Ascending aorta (tissue), 2 donors: ENCODE measurements at regions not wholly inside any gene's neighbourhood (a gene's known extent, or its start where the extent isn't known, plus 50 kb on each side); places are given as distances from the start of the nearest gene placed in this dataset.

Source experiments
- DNase-seq, 2 donors: peaks; one replicate each; pipeline ENCODE4 v3.0.0-alpha.2; 2019; ENCODE audit warnings: low spot score in 2 of 2
- H3K27ac ChIP-seq, 2 donors: fragments of 200-600 bp; sonication (generic); one replicate each; pipeline ENCODE4 v1.5.1; 2016 to 2017; ENCODE audit warnings: mild to moderate bottlenecking in 1 of 2
- H3K27me3 ChIP-seq: fragments of 200-600 bp; sonication (generic); one replicate; pipeline ENCODE4 v1.5.1; 2017
- H3K36me3 ChIP-seq, 2 donors: fragments of 200-600 bp; sonication (generic); one replicate each; pipeline ENCODE4 v1.5.1; 2016
- H3K4me1 ChIP-seq, 2 donors: fragments of 200-600 bp; sonication (generic); one replicate each; pipeline ENCODE4 v1.5.1; 2016 to 2017; ENCODE audit warnings: mild to moderate bottlenecking in 1 of 2
- H3K4me3 ChIP-seq, 2 donors: fragments of 200-600 bp; sonication (generic); one replicate each; pipeline ENCODE4 v1.5.1; 2016 to 2017; ENCODE audit warnings: mild to moderate bottlenecking in 1 of 2
- H3K9me3 ChIP-seq, 2 donors: fragments of 200-600 bp; sonication (generic); one replicate each; pipeline ENCODE4 v1.5.1; 2016
- intact Hi-C: fragments of 100-400 bp; cut with DNase I; formaldehyde crosslinking; loops from one replicate; pipeline ENCODE4 v1.15.1; 2023
- TF ChIP-seq, protein P1 (sequence below), 3 experiments: fragments of 200-600 bp in 2 of 3; fragments of 450-650 bp in 1 of 3; sonication (generic) in 2 of 3; IDR thresholded peaks; one replicate each; pipeline ENCODE4 v1.5.1; 2016 to 2019; ENCODE audit warnings: antibody characterized with exemption in 3 of 3, mild to moderate bottlenecking in 1 of 3, moderate library complexity in 1 of 3

- Histone ChIP-seq H3K4me3 (no peak overlapping the region), H3K36me3 (no peaks in the 10 kb centered on the region), H3K27ac (no peak overlapping the region), H3K9me3 (no peaks in the 10 kb centered on the region), H3K27me3 (no peaks in the 10 kb centered on the region), H3K4me1 (no peaks in the 10 kb centered on the region)
- intact Hi-C loops: no loop called here
- TF ChIP-seq, protein P1, sequence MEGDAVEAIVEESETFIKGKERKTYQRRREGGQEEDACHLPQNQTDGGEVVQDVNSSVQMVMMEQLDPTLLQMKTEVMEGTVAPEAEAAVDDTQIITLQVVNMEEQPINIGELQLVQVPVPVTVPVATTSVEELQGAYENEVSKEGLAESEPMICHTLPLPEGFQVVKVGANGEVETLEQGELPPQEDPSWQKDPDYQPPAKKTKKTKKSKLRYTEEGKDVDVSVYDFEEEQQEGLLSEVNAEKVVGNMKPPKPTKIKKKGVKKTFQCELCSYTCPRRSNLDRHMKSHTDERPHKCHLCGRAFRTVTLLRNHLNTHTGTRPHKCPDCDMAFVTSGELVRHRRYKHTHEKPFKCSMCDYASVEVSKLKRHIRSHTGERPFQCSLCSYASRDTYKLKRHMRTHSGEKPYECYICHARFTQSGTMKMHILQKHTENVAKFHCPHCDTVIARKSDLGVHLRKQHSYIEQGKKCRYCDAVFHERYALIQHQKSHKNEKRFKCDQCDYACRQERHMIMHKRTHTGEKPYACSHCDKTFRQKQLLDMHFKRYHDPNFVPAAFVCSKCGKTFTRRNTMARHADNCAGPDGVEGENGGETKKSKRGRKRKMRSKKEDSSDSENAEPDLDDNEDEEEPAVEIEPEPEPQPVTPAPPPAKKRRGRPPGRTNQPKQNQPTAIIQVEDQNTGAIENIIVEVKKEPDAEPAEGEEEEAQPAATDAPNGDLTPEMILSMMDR (IDR thresholded peaks at IDR 0.05): no peak
- no peak for DNase-seq
Observed at GRCh38 chr7:92967238-92967637, 130.9 kb upstream of the CDK6 start.

DNA sequence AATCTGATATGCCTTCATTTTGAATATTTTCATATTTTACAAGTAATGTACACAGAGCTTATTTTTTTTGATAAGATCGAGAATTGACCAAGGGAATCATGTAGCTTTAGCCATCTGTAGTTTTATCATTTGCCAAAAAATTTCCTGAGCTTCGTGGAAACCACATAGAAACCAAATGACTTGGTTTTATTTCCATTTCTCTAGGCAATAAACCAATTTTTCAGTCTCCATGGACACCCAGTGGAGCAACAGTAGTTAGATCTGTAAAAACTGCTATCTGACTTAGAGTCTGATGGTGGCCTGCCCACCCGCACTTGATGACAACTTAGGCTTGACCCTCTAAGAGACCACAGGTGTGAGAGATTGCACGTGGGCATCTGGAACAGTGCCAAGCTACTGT lies 127.8 kb upstream of the CDK6 start:
- Histone ChIP-seq H3K4me1 (no peaks in the 10 kb centered on the region), H3K36me3 (no peaks in the 10 kb centered on the region), H3K27ac (no peak overlapping the region), H3K9me3 (no peaks in the 10 kb centered on the region), H3K4me3 (no peak overlapping the region), H3K27me3 (no peaks in the 10 kb centered on the region)
- intact Hi-C loops: no loop called here
- TF ChIP-seq, protein P1 (IDR thresholded peaks at IDR 0.05): no peak
- DNase-seq: no peak

GRCh38 chr7:92963566-92963965 lies 127.2 kb upstream of the CDK6 start:
- no peak for DNase-seq
- Histone ChIP-seq H3K4me1 (no peaks in the 10 kb centered on the region), H3K27me3 (no peaks in the 10 kb centered on the region), H3K4me3 (no peak overlapping the region), H3K27ac (no peak overlapping the region), H3K9me3 (no peaks in the 10 kb centered on the region), H3K36me3 (no peaks in the 10 kb centered on the region)
- TF ChIP-seq, protein P1 (IDR thresholded peaks at IDR 0.05): no peak
- intact Hi-C loops: no loop called here

DNA sequence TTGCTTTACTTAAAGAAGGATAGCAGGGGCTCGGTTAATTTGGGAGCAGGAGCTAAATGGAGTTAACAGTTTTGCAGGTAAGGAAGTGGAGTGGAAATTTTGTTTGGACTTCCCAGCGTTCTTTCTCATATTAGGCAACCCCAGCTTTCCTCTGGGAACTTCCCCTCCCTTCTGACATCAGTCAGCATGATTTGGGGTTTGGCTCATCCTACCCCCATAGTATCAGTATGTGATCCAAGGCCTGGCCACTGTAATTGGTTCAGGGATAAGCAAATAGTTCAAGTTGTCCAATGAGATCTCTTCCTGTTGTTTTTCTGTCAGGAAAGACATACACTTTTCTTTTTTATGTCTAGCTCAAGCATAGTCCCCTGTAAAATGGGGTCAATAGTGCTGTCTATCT lies 125.6 kb upstream of the CDK6 start:
- Histone ChIP-seq H3K27me3 (no peaks in the 10 kb centered on the region), H3K4me3 (no peak overlapping the region), H3K9me3 (no peaks in the 10 kb centered on the region), H3K27ac (no peak overlapping the region), H3K4me1 (no peaks in the 10 kb centered on the region), H3K36me3 (no peaks in the 10 kb centered on the region)
- TF ChIP-seq, protein P1 (IDR thresholded peaks at IDR 0.05): no peak
- intact Hi-C loops: no loop called here
- no peak for DNase-seq

- no peaks in the 10 kb centered on the region for H3K4me1 ChIP-seq
- H3K4me3 ChIP-seq: no peak overlapping the region
- intact Hi-C loops: no loop called here
- no peak for DNase-seq
- H3K27ac ChIP-seq: no peak overlapping the region
- TF ChIP-seq, protein P1 (IDR thresholded peaks at IDR 0.05): no peak
- H3K9me3 ChIP-seq: no peaks in the 10 kb centered on the region
- no peaks in the 10 kb centered on the region for H3K27me3 ChIP-seq
- H3K36me3 ChIP-seq: no peaks in the 10 kb centered on the region
Observed at GRCh38 chr7:92956575-92956974, 120.2 kb upstream of the CDK6 start.

DNA sequence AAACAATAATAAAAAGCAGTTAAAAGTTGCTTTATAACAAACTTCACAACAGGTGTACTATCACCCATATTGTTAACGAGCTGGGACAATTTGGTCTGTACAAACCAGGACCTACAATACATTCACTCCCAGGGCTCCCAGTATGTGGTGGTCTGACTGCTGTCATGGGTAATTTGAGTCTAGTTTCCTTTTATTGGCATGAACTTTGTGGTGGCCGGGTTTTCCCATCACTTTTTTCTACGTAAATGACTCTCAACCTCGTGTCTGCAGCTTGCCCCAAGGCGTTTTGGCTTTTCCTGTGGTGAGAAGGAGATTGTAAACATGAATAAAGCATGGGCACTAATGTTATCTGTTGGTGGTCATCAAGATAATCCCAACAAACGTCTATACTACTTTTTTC lies 118.7 kb upstream of the CDK6 start:
- Histone ChIP-seq H3K4me1 (no peaks in the 10 kb centered on the region), H3K27ac (no peak overlapping the region), H3K36me3 (no peaks in the 10 kb centered on the region), H3K9me3 (no peaks in the 10 kb centered on the region), H3K27me3 (no peaks in the 10 kb centered on the region), H3K4me3 (no peak overlapping the region)
- DNase-seq: no peak
- TF ChIP-seq, protein P1 (IDR thresholded peaks at IDR 0.05): no peak
- intact Hi-C loops: no loop called here
